Heart left ventricle (tissue), 16 donors: ENCODE measurements at regions not wholly inside any gene's neighbourhood (a gene's known extent, or its start where the extent isn't known, plus 50 kb on each side); places are given as distances from the start of the nearest gene placed in this dataset.

Source experiments
- ATAC-seq, 4 donors: fragments of 200-7000 bp; cut with Tn5 transposase; one replicate each; pipeline ENCODE4 v1.9.1; 2020 to 2022; ENCODE audit warnings: moderate library complexity in 4 of 4, mild to moderate bottlenecking in 3 of 4, moderate number of reproducible peaks in 1 of 4
- DNase-seq, 5 donors: peaks; one replicate each; pipeline ENCODE4 v3.0.0-alpha.2; 2020
- H3K27ac ChIP-seq, 12 donors: fragments of 200-600 bp; sonication (generic) in 4 of 12; one replicate each; pipeline versions ENCODE4 v1.5.0 to v1.8.0; 2016 to 2022; ENCODE audit warnings: mild to moderate bottlenecking in 2 of 12
- H3K27me3 ChIP-seq, 9 donors: fragments of 200-600 bp; sonication (generic) in 2 of 9; one replicate each; pipeline versions ENCODE4 v1.5.1 to v1.8.0; 2016 to 2022; ENCODE audit warnings: mild to moderate bottlenecking in 3 of 9
- H3K36me3 ChIP-seq, 9 donors: fragments of 200-600 bp; sonication (generic) in 2 of 9; one replicate each; pipeline versions ENCODE4 v1.5.0 to v1.8.0; 2018 to 2022; ENCODE audit warnings: mild to moderate bottlenecking in 2 of 9
- H3K4me1 ChIP-seq, 12 donors: fragments of 200-600 bp; sonication (generic) in 4 of 12; one replicate each; pipeline versions ENCODE4 v1.5.0 to v1.8.0; 2016 to 2022; ENCODE audit warnings: mild to moderate bottlenecking in 3 of 12
- H3K4me3 ChIP-seq, 12 donors: fragments of 200-600 bp; sonication (generic) in 4 of 12; one replicate each; pipeline versions ENCODE4 v1.5.0 to v1.8.0; 2017 to 2022; ENCODE audit warnings: mild to moderate bottlenecking in 9 of 12, moderate library complexity in 4 of 12
- H3K9me3 ChIP-seq, 12 donors: fragments of 200-600 bp; sonication (generic) in 4 of 12; one replicate each; pipeline versions ENCODE4 v1.5.0 to v1.8.0; 2016 to 2022; ENCODE audit warnings: mild to moderate bottlenecking in 1 of 12
- CTCF ChIP-seq, 12 donors: fragments of 200-600 bp; sonication (generic) in 4 of 12; IDR thresholded peaks; one replicate each; pipeline versions ENCODE4 v1.5.0 to v1.8.0; 2018 to 2022; ENCODE audit warnings: antibody characterized with exemption in 12 of 12, mild to moderate bottlenecking in 5 of 12
- POLR2A ChIP-seq, 2 donors: fragments of 450-650 bp; IDR thresholded peaks; one replicate each; pipeline ENCODE4 v1.6.1; 2017; ENCODE audit warnings: antibody characterized with exemption in 2 of 2, mild to moderate bottlenecking in 2 of 2, moderate library complexity in 2 of 2
- WGBS, 4 donors: extraction: QIAGEN DNeasy Blood & Tissue Kit in 2 of 4; methylation state at CpG; one replicate each; pipeline versions ENCODE4 v1.1.5 to v1.1.7; 2013 to 2018; 5-methylcytosine and 5-hydroxymethylcytosine counted together
- intact Hi-C, 10 donors: fragments of 100-400 bp; cut with DNase I; formaldehyde crosslinking; loops; one replicate each; pipeline versions ENCODE4 v1.11.1 to v1.14.2; 2022
- donor health status: ischemic (EF 13 %, LVEDD 7.1; RV severe dilation, severe dysfunction).
- donor health status: healthy with polysubstance abuse.
- donor health status: DM: no; HTN: yes; CAD: no.
- donor health status: DM: no; HTN: no; CAD: no.
- donor health status: ischemic (EF 25% LVEDD 6.9; RV normal size, moderate dysfunction).
- donor health status: ischemic (EF 25% LVEDD 5.7; RV mildly dilated, moderate dysfunction).
- donor health status: healthy.
- donor health status: DM: yes; HTN: yes; CAD: no.
- donor health status: ischemic (EF 35%, LVEDD 5.7; RV mildly dilated, moderate dysfunction).
- donor health status: nonischemic (EF 11% LVEDD 7.7; RV severe dilation, severe dysfunction).
- donor health status: DM: yes; HTN: yes; CAD: no.
- donor health status: PGD.
- donor health status: ischemic (EF 29% LVEDD 5.4; RV normal size, mild dysfunction).
- donor health status: nonischemic (EF 23%, LVEDD 6.1; RV moderate dilation, normal function).

- no peak for TF ChIP-seq POLR2A (IDR thresholded peaks at IDR 0.05)
- TF ChIP-seq CTCF (IDR thresholded peaks at IDR 0.05): no peak
- Histone ChIP-seq H3K9me3 (no peaks in the 10 kb centered on the region), H3K4me1 (no peaks in the 10 kb centered on the region), H3K27ac (no peak overlapping the region), H3K36me3 (no peaks in the 10 kb centered on the region), H3K27me3 (no peaks in the 10 kb centered on the region), H3K4me3 (no peak overlapping the region)
- ATAC-seq: no peak
- intact Hi-C loops: no loop called here
- DNase-seq: no peak
- 89 to 99% (median 93%) methylated on average over 1 to 2 of the region's 2 CpGs for WGBS, 4 donors
Measured at GRCh38 chr6:113505084-113505699, 352.0 kb upstream of the MARCKS start.

GRCh38 chr6:113508249-113508648 lies 348.9 kb upstream of the MARCKS start:
- 83 to 88% (median 85%) methylated on average over 3 of the region's 3 CpGs for WGBS, 4 donors
- H3K36me3 ChIP-seq: no peaks in the 10 kb centered on the region
- H3K4me3 ChIP-seq: no peak overlapping the region
- intact Hi-C loops: no loop called here
- TF ChIP-seq POLR2A (IDR thresholded peaks at IDR 0.05) (no peak), CTCF (IDR thresholded peaks at IDR 0.05) (no peak)
- no peaks in the 10 kb centered on the region for H3K27me3 ChIP-seq
- no peaks in the 10 kb centered on the region for H3K9me3 ChIP-seq
- ATAC-seq (no peak), DNase-seq (no peak)
- H3K4me1 ChIP-seq: no peaks in the 10 kb centered on the region
- H3K27ac ChIP-seq: no peak overlapping the region

GRCh38 chr6:113511100-113511499 lies 346.0 kb upstream of the MARCKS start:
- ATAC-seq (no peak), DNase-seq (no peak)
- no peaks in the 10 kb centered on the region for H3K27me3 ChIP-seq
- H3K4me1 ChIP-seq: no peaks in the 10 kb centered on the region
- intact Hi-C loops: no loop called here
- no peaks in the 10 kb centered on the region for H3K36me3 ChIP-seq
- no peaks in the 10 kb centered on the region for H3K9me3 ChIP-seq
- no peak overlapping the region for H3K4me3 ChIP-seq
- no peak overlapping the region for H3K27ac ChIP-seq
- no peak for TF ChIP-seq POLR2A (IDR thresholded peaks at IDR 0.05)
- no peak for TF ChIP-seq CTCF (IDR thresholded peaks at IDR 0.05)
- WGBS, 4 donors: 91 to 100% (median 96%) methylated on average over 2 of the region's 2 CpGs

GRCh38 chr6:113512576-113512975 lies 344.6 kb upstream of the MARCKS start:
- H3K9me3 ChIP-seq: no peaks in the 10 kb centered on the region
- ATAC-seq: no peak
- no peak for TF ChIP-seq POLR2A (IDR thresholded peaks at IDR 0.05)
- TF ChIP-seq CTCF (IDR thresholded peaks at IDR 0.05): no peak
- no peak overlapping the region for H3K4me3 ChIP-seq
- 90 to 94% (median 92%) methylated on average over 2 of the region's 2 CpGs for WGBS, 4 donors
- no peak for DNase-seq
- no peaks in the 10 kb centered on the region for H3K4me1 ChIP-seq
- no peaks in the 10 kb centered on the region for H3K36me3 ChIP-seq
- intact Hi-C loops: no loop called here
- H3K27me3 ChIP-seq: no peaks in the 10 kb centered on the region
- no peak overlapping the region for H3K27ac ChIP-seq
